Caco-2 (cell line): ENCODE measurements at regions not wholly inside any gene's neighbourhood (a gene's known extent, or its start where the extent isn't known, plus 50 kb on each side); places are given as distances from the start of the nearest gene placed in this dataset.

Experiments used
- BruUV-seq: library from RNA; stranded (reverse); fragments of 400-500 nt; replicated peaks from 2 replicates; lab custom pipeline; 2021; lab: Mats Ljungman, UMichigan
- CTCF ChIA-PET: fragments of 300-600 bp; sonication (Branson Sonifier 250); formaldehyde crosslinking; loops from one replicate; lab custom pipeline; 2022; ENCODE audit warnings: antibody characterized with exemption; lab: Charles Lee
- POLR2A ChIA-PET: fragments of 300-600 bp; sonication (Branson Sonifier 250); formaldehyde crosslinking; loops from one replicate; lab custom pipeline; 2022; ENCODE audit warnings: antibody characterized with exemption; lab: Charles Lee
- DNase-seq, 2 experiments: peaks; one replicate each; pipeline versions ENCODE4 v3.0.0 to v3.0.0-alpha.2; 2020 to 2022
- H3K27me3 ChIP-seq: replicated peaks from 2 replicates; pipeline ENCODE4 v1.6.0; 2011; ENCODE audit warnings: low read length; ENCODE audit not compliant: control insufficient read depth, insufficient read depth
- H3K36me3 ChIP-seq: 2 replicates; pipeline ENCODE4 v1.5.1; 2011; ENCODE audit warnings: low read length; ENCODE audit not compliant: control insufficient read depth, insufficient read depth
- H3K4me1 ChIP-seq: fragments of 250-450 bp; sonication (Bioruptor Pico); 2 replicates; pipeline ENCODE4 v1.5.1; 2020; ENCODE audit warnings: mild to moderate bottlenecking
- H3K4me3 ChIP-seq: 2 replicates; pipeline ENCODE4 v1.5.1; 2011; ENCODE audit warnings: low read depth, mild to moderate bottlenecking, control low read depth, low read length
- H3K9me3 ChIP-seq: fragments of 250-450 bp; sonication (Bioruptor Pico); 2 replicates; pipeline ENCODE4 v1.5.1; 2020; ENCODE audit warnings: mild to moderate bottlenecking, moderate library complexity
- H3K27ac Mint-ChIP-seq: one replicate; pipeline ENCODE4 v1.8.0; 2022; ENCODE audit warnings: mixed read lengths; ENCODE audit not compliant: unreplicated experiment
- H3K27me3 Mint-ChIP-seq: one replicate; pipeline ENCODE4 v1.8.0; 2022; ENCODE audit warnings: mixed read lengths; ENCODE audit not compliant: insufficient read depth, unreplicated experiment
- H3K36me3 Mint-ChIP-seq: one replicate; pipeline ENCODE4 v1.8.0; 2022; ENCODE audit warnings: mild to moderate bottlenecking, mixed read lengths; ENCODE audit not compliant: insufficient read depth, unreplicated experiment
- H3K4me1 Mint-ChIP-seq: one replicate; pipeline ENCODE4 v1.8.0; 2022; ENCODE audit warnings: low read depth, mixed read lengths; ENCODE audit not compliant: unreplicated experiment
- H3K4me3 Mint-ChIP-seq: one replicate; pipeline ENCODE4 v1.8.0; 2022; ENCODE audit warnings: mild to moderate bottlenecking, moderate library complexity, mixed read lengths; ENCODE audit not compliant: unreplicated experiment
- H3K9me3 Mint-ChIP-seq: one replicate; pipeline ENCODE4 v1.8.0; 2022; ENCODE audit warnings: mixed read lengths; ENCODE audit not compliant: unreplicated experiment
- intact Hi-C: fragments of 100-400 bp; cut with micrococcal nuclease; formaldehyde crosslinking; loops from one replicate; pipeline ENCODE4 v1.10.0; 2022; ENCODE audit not compliant: unreplicated experiment
- TF ChIP-seq, protein P1 (sequence below), 2 experiments: fragments of 200-600 bp in 1 of 2; IDR thresholded peaks; 1 replicate in 1 of 2; 2 replicates in 1 of 2; pipeline versions ENCODE4 v1.5.1 to v1.8.0; 2011 to 2022; ENCODE audit warnings: antibody characterized with exemption in 1 of 2, control low read depth in 1 of 2, inconsistent platforms in 1 of 2, low read depth in 1 of 2, low read length in 1 of 2, mild to moderate bottlenecking in 1 of 2, moderate library complexity in 1 of 2; ENCODE audit not compliant: insufficient read depth in 1 of 2, severe bottlenecking in 1 of 2, unreplicated experiment in 1 of 2

DNA sequence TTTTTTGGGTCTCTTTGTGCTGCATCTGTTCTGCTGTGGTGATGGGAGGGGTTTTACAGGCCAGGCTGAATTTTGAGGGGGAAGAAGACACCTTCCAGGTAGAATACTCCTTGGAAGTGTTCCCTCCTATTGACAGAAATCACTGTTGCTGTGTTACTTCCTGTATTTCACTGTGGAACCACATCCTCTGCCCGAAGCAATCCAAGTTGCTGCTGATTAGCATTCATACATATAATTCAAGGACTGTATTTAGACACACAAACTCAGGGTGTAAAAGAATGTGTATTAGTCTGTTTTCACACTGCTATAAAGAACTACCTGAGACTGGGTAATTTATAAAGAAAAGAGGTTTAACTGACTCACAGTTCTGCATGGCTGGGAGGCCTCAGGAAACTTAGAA is 50.6 kb upstream of the TMEM244 start:
- H3K4me1 Mint-ChIP-seq: no peaks in the 10 kb centered on the region
- H3K9me3 Mint-ChIP-seq: no peaks in the 10 kb centered on the region
- no peak overlapping the region for H3K4me3 ChIP-seq
- no peaks in the 10 kb centered on the region for H3K9me3 ChIP-seq
- TF ChIP-seq, protein P1, sequence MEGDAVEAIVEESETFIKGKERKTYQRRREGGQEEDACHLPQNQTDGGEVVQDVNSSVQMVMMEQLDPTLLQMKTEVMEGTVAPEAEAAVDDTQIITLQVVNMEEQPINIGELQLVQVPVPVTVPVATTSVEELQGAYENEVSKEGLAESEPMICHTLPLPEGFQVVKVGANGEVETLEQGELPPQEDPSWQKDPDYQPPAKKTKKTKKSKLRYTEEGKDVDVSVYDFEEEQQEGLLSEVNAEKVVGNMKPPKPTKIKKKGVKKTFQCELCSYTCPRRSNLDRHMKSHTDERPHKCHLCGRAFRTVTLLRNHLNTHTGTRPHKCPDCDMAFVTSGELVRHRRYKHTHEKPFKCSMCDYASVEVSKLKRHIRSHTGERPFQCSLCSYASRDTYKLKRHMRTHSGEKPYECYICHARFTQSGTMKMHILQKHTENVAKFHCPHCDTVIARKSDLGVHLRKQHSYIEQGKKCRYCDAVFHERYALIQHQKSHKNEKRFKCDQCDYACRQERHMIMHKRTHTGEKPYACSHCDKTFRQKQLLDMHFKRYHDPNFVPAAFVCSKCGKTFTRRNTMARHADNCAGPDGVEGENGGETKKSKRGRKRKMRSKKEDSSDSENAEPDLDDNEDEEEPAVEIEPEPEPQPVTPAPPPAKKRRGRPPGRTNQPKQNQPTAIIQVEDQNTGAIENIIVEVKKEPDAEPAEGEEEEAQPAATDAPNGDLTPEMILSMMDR (IDR thresholded peaks at IDR 0.05; ENCODE audit: insufficient read depth in 1 of 2, low read depth in 1 of 2, low read length in 1 of 2, severe bottlenecking in 1 of 2, unreplicated experiment in 1 of 2): no peak
- BruUV-seq: no TSS peak
- H3K27me3 Mint-ChIP-seq: no peaks in the 10 kb centered on the region
- no peaks in the 10 kb centered on the region for H3K36me3 Mint-ChIP-seq
- intact Hi-C loops: no loop called here
- no peaks in the 10 kb centered on the region for H3K27me3 ChIP-seq
- no peaks in the 10 kb centered on the region for H3K4me1 ChIP-seq
- H3K4me3 Mint-ChIP-seq: no peak overlapping the region
- H3K27ac Mint-ChIP-seq: no peak overlapping the region
- DNase-seq: no peak
- H3K36me3 ChIP-seq: no peaks in the 10 kb centered on the region
- POLR2A ChIA-PET: no interaction called here
- CTCF ChIA-PET: no interaction called here
